Calu3 (cell line): ENCODE measurements at regions not wholly inside any gene's neighbourhood (a gene's known extent, or its start where the extent isn't known, plus 50 kb on each side); places are given as distances from the start of the nearest gene placed in this dataset.

Experiments
- BruUV-seq: library from RNA; stranded (reverse); fragments of 400-500 nt; replicated peaks from 2 replicates; lab custom pipeline; 2021; lab: Mats Ljungman, UMichigan
- CTCF ChIA-PET: fragments of 300-600 bp; sonication (Branson Sonifier 250); formaldehyde crosslinking; loops from one replicate; lab custom pipeline; 2022; ENCODE audit warnings: antibody characterized with exemption; lab: Charles Lee
- DNase-seq: peaks from one replicate; pipeline ENCODE4 v3.0.0; 2022
- H3K27ac Mint-ChIP-seq: one replicate; pipeline ENCODE4 v1.8.0; 2022; ENCODE audit warnings: mixed read lengths; ENCODE audit not compliant: unreplicated experiment
- H3K27me3 Mint-ChIP-seq: one replicate; pipeline ENCODE4 v1.8.0; 2022; ENCODE audit warnings: mixed read lengths; ENCODE audit not compliant: unreplicated experiment
- H3K36me3 Mint-ChIP-seq: one replicate; pipeline ENCODE4 v1.8.0; 2022; ENCODE audit warnings: mild to moderate bottlenecking, moderate library complexity, mixed read lengths; ENCODE audit not compliant: insufficient read depth, unreplicated experiment
- H3K4me1 Mint-ChIP-seq: one replicate; pipeline ENCODE4 v1.8.0; 2022; ENCODE audit warnings: mild to moderate bottlenecking, low read depth, mixed read lengths; ENCODE audit not compliant: unreplicated experiment
- H3K4me3 Mint-ChIP-seq: one replicate; pipeline ENCODE4 v1.8.0; 2022; ENCODE audit warnings: mild to moderate bottlenecking, low read depth, moderate library complexity, mixed read lengths; ENCODE audit not compliant: unreplicated experiment
- H3K9me3 Mint-ChIP-seq: one replicate; pipeline ENCODE4 v1.8.0; 2022; ENCODE audit warnings: low read depth, mixed read lengths; ENCODE audit not compliant: unreplicated experiment
- intact Hi-C: fragments of 100-400 bp; cut with micrococcal nuclease; formaldehyde crosslinking; loops from one replicate; pipeline ENCODE4 v1.10.0; 2022; ENCODE audit not compliant: unreplicated experiment
- TF ChIP-seq, protein P1 (sequence below): fragments of 200-600 bp; IDR thresholded peaks from one replicate; pipeline ENCODE4 v1.8.0; 2022; ENCODE audit warnings: antibody characterized with exemption; ENCODE audit not compliant: unreplicated experiment

- Mint-ChIP-seq H3K4me1 (peaks cover 4% of the 10 kb centered on the region), H3K9me3 (peaks cover 4% of the 10 kb centered on the region), H3K27me3 (peaks cover 15% of the 10 kb centered on the region), H3K27ac (no peak overlapping the region), H3K36me3 (no peaks in the 10 kb centered on the region), H3K4me3 (no peak overlapping the region)
- TF ChIP-seq, protein P1, sequence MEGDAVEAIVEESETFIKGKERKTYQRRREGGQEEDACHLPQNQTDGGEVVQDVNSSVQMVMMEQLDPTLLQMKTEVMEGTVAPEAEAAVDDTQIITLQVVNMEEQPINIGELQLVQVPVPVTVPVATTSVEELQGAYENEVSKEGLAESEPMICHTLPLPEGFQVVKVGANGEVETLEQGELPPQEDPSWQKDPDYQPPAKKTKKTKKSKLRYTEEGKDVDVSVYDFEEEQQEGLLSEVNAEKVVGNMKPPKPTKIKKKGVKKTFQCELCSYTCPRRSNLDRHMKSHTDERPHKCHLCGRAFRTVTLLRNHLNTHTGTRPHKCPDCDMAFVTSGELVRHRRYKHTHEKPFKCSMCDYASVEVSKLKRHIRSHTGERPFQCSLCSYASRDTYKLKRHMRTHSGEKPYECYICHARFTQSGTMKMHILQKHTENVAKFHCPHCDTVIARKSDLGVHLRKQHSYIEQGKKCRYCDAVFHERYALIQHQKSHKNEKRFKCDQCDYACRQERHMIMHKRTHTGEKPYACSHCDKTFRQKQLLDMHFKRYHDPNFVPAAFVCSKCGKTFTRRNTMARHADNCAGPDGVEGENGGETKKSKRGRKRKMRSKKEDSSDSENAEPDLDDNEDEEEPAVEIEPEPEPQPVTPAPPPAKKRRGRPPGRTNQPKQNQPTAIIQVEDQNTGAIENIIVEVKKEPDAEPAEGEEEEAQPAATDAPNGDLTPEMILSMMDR, result no peak
- intact Hi-C loops, result no loop called here
- DNase-seq, result no peak
- BruUV-seq, result no TSS peak
- CTCF ChIA-PET, result no interaction called here
These were observed 158.9 kb upstream of the LPP start for GRCh38 chr3:187995043-187995400.

DNA sequence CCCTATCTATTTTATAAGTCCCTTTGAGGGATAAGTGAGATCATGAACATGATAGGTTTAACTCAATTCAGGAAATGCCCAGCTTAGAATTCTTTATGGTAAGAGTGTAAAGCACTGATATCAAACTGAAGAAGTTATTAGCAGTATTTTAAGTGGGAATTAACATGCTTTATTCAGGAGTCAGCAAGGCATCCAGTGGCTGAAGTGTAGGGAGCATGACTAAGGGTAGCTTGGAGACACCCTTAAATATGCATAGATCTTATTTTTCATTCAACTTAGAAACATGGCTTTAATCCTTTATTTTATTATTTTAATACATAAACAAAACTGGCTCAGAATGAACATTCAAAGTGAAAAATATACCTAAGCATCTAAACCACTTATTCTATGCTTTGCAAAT, 158.3 kb upstream of the LPP start:
- CTCF ChIA-PET, result no interaction called here
- Mint-ChIP-seq H3K4me3 (no peak overlapping the region), H3K4me1 (peaks cover 11% of the 10 kb centered on the region), H3K27ac (no peak overlapping the region), H3K36me3 (no peaks in the 10 kb centered on the region), H3K9me3 (peaks cover 4% of the 10 kb centered on the region), H3K27me3 (peaks cover 11% of the 10 kb centered on the region)
- BruUV-seq, result no TSS peak
- TF ChIP-seq, protein P1, result no peak
- intact Hi-C loops, result no loop called here
- no peak for DNase-seq

- Mint-ChIP-seq H3K4me1 (peaks cover 19% of the 10 kb centered on the region), H3K36me3 (no peaks in the 10 kb centered on the region), H3K4me3 (no peak overlapping the region), H3K9me3 (no peaks in the 10 kb centered on the region), H3K27ac (no peak overlapping the region), H3K27me3 (peaks cover 1% of the 10 kb centered on the region)
- no peak for DNase-seq
- TF ChIP-seq, protein P1, result no peak
- no TSS peak for BruUV-seq
- intact Hi-C loops, result no loop called here
- CTCF ChIA-PET, result no interaction called here
These were observed 157.3 kb upstream of the LPP start for GRCh38 chr3:187996609-187997008.

GRCh38 chr3:187997490-187997889, 156.5 kb upstream of the LPP start:
- TF ChIP-seq, protein P1, result no peak
- Mint-ChIP-seq H3K27ac (no peak overlapping the region), H3K9me3 (no peaks in the 10 kb centered on the region), H3K36me3 (no peaks in the 10 kb centered on the region), H3K4me3 (no peak overlapping the region), H3K4me1 (peaks cover 28% of the 10 kb centered on the region), H3K27me3 (no peaks in the 10 kb centered on the region)
- no TSS peak for BruUV-seq
- no peak for DNase-seq
- intact Hi-C loops, result no loop called here
- CTCF ChIA-PET, result no interaction called here
